ENCODE measurements at regions not wholly inside any gene's neighbourhood (a gene's known extent, or its start where the extent isn't known, plus 50 kb on each side); places are given as distances from the start of the nearest gene placed in this dataset.

- H3K36me3 ChIP-seq (ENCODE audit: control insufficient read depth, insufficient read depth, low read length) = no peaks in the 10 kb centered on the region
- H3K4me3 ChIP-seq (ENCODE audit: low read depth, low read length) = no peak overlapping the region
- H3K27me3 ChIP-seq (ENCODE audit: control insufficient read depth, insufficient read depth, low read length) = no peaks in the 10 kb centered on the region
- DNase-seq (ENCODE audit: low read depth) = no peak
- TF ChIP-seq, protein P1, sequence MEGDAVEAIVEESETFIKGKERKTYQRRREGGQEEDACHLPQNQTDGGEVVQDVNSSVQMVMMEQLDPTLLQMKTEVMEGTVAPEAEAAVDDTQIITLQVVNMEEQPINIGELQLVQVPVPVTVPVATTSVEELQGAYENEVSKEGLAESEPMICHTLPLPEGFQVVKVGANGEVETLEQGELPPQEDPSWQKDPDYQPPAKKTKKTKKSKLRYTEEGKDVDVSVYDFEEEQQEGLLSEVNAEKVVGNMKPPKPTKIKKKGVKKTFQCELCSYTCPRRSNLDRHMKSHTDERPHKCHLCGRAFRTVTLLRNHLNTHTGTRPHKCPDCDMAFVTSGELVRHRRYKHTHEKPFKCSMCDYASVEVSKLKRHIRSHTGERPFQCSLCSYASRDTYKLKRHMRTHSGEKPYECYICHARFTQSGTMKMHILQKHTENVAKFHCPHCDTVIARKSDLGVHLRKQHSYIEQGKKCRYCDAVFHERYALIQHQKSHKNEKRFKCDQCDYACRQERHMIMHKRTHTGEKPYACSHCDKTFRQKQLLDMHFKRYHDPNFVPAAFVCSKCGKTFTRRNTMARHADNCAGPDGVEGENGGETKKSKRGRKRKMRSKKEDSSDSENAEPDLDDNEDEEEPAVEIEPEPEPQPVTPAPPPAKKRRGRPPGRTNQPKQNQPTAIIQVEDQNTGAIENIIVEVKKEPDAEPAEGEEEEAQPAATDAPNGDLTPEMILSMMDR (IDR thresholded peaks at IDR 0.05; ENCODE audit: insufficient read depth, low read length, poor library complexity, severe bottlenecking) = no peak
Observed at GRCh38 chr15:62534996-62535395, 369.9 kb upstream of the C2CD4B start.

DNA sequence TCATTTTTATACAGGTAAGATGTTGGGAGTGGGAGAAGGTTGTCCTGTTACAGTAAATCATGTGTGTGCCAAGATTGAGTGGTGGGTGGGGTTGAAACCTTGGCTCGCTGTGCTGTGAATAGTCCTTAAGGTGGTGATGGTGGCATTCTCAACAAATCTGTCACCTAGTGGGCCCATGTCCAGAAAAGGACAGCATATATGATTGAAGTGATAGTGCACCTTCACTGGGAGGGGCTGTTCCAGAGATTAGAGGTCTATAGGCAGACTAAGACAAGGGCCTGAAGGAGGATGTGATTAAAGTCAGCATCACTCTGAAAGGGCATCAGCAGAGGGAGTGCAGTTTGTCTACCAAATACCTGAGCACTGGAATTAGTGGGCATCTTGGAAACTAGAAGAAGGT, 374.2 kb upstream of the C2CD4B start:
- DNase-seq (ENCODE audit: low read depth) = no peak
- no peaks in the 10 kb centered on the region for H3K27me3 ChIP-seq (ENCODE audit: control insufficient read depth, insufficient read depth, low read length)
- no peaks in the 10 kb centered on the region for H3K36me3 ChIP-seq (ENCODE audit: control insufficient read depth, insufficient read depth, low read length)
- TF ChIP-seq, protein P1 (IDR thresholded peaks at IDR 0.05; ENCODE audit: insufficient read depth, low read length, poor library complexity, severe bottlenecking) = no peak
- H3K4me3 ChIP-seq (ENCODE audit: low read depth, low read length) = no peak overlapping the region

GRCh38 chr15:62541250-62541649, 376.2 kb upstream of the C2CD4B start:
- H3K36me3 ChIP-seq (ENCODE audit: control insufficient read depth, insufficient read depth, low read length) = no peaks in the 10 kb centered on the region
- DNase-seq (ENCODE audit: low read depth) = no peak
- no peak overlapping the region for H3K4me3 ChIP-seq (ENCODE audit: low read depth, low read length)
- no peaks in the 10 kb centered on the region for H3K27me3 ChIP-seq (ENCODE audit: control insufficient read depth, insufficient read depth, low read length)
- TF ChIP-seq, protein P1 (IDR thresholded peaks at IDR 0.05; ENCODE audit: insufficient read depth, low read length, poor library complexity, severe bottlenecking) = no peak

- Histone ChIP-seq H3K27me3 (ENCODE audit: control insufficient read depth, insufficient read depth, low read length) (no peaks in the 10 kb centered on the region), H3K4me3 (ENCODE audit: low read depth, low read length) (no peak overlapping the region), H3K36me3 (ENCODE audit: control insufficient read depth, insufficient read depth, low read length) (no peaks in the 10 kb centered on the region)
- TF ChIP-seq, protein P1 (IDR thresholded peaks at IDR 0.05; ENCODE audit: insufficient read depth, low read length, poor library complexity, severe bottlenecking) = no peak
- no peak for DNase-seq (ENCODE audit: low read depth)
Observed at GRCh38 chr15:62541846-62542245, 376.8 kb upstream of the C2CD4B start.

DNA sequence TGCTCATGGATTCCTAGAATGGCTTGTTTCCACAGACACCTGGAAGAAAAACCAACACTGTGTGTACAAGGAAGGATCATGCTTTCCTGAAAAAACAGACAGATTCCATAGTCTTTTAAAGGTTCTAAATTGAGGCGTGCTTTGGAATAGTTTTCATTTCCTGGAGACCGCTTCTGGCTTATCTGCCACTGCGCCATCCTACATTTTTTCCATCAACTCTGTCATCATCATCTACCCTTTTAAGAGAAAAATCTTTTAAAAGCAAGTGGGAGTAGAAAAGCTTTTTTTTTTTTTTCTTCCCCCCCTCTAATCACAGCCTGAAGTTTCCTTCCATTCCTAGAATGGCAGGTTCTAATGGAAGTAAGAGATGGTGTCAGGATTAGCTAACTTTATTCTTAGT, 379.4 kb upstream of the C2CD4B start:
- Histone ChIP-seq H3K36me3 (ENCODE audit: control insufficient read depth, insufficient read depth, low read length) (no peaks in the 10 kb centered on the region), H3K27me3 (ENCODE audit: control insufficient read depth, insufficient read depth, low read length) (no peaks in the 10 kb centered on the region), H3K4me3 (ENCODE audit: low read depth, low read length) (no peak overlapping the region)
- TF ChIP-seq, protein P1 (IDR thresholded peaks at IDR 0.05; ENCODE audit: insufficient read depth, low read length, poor library complexity, severe bottlenecking) = no peak
- no peak for DNase-seq (ENCODE audit: low read depth)

GRCh38 chr15:62545467-62546227, 380.6 kb upstream of the C2CD4B start:
- TF ChIP-seq, protein P1 (IDR thresholded peaks at IDR 0.05; ENCODE audit: insufficient read depth, low read length, poor library complexity, severe bottlenecking) = no peak
- DNase-seq (ENCODE audit: low read depth) = no peak
- no peaks in the 10 kb centered on the region for H3K27me3 ChIP-seq (ENCODE audit: control insufficient read depth, insufficient read depth, low read length)
- no peak overlapping the region for H3K4me3 ChIP-seq (ENCODE audit: low read depth, low read length)
- H3K36me3 ChIP-seq (ENCODE audit: control insufficient read depth, insufficient read depth, low read length) = no peaks in the 10 kb centered on the region

Data from kidney epithelial cell (primary cell).